MM.1S (cell line): ENCODE measurements at regions not wholly inside any gene's neighbourhood (a gene's known extent, or its start where the extent isn't known, plus 50 kb on each side); places are given as distances from the start of the nearest gene placed in this dataset.

Experiments used
- DNase-seq: peaks from one replicate; pipeline ENCODE4 v3.0.0-alpha.2; 2015
- H2AFZ ChIP-seq: fragments of 300-600 bp; sonication (generic); 2 replicates; pipeline ENCODE4 v1.6.0; 2016; ENCODE audit warnings: antibody characterized with exemption, low read length
- H3F3A ChIP-seq: fragments of 300-600 bp; sonication (generic); 2 replicates; pipeline ENCODE4 v1.6.1; 2016; ENCODE audit warnings: mild to moderate bottlenecking, antibody characterized with exemption, low read length, moderate library complexity, mixed read lengths; ENCODE audit not compliant: insufficient read depth
- H3K27ac ChIP-seq: fragments of 300-600 bp; sonication (generic); 2 replicates; pipeline ENCODE4 v1.5.1; 2016; ENCODE audit warnings: mild to moderate bottlenecking, low read length
- H3K27me3 ChIP-seq: fragments of 300-600 bp; sonication (generic); replicated peaks from 2 replicates; pipeline ENCODE4 v1.6.0; 2016; ENCODE audit warnings: low read length; ENCODE audit not compliant: insufficient read depth
- H3K36me3 ChIP-seq: fragments of 300-600 bp; sonication (generic); replicated peaks from 2 replicates; pipeline ENCODE4 v1.6.1; 2016; ENCODE audit warnings: mild to moderate bottlenecking, low read length, mixed read lengths; ENCODE audit not compliant: insufficient read depth
- H3K4me1 ChIP-seq: fragments of 300-600 bp; sonication (generic); 2 replicates; pipeline ENCODE4 v1.6.1; 2016; ENCODE audit warnings: low read length, mixed read lengths
- H3K4me2 ChIP-seq: fragments of 300-600 bp; sonication (generic); 2 replicates; pipeline ENCODE4 v1.6.0; 2016; ENCODE audit warnings: low read depth, low read length
- H3K4me3 ChIP-seq: fragments of 300-600 bp; sonication (generic); 2 replicates; pipeline ENCODE4 v1.5.1; 2016; ENCODE audit warnings: low read length, mixed read lengths
- H3K79me2 ChIP-seq: fragments of 300-600 bp; sonication (generic); 2 replicates; pipeline ENCODE4 v1.6.1; 2016; ENCODE audit warnings: mixed run types, low read length, mixed read lengths
- H3K9ac ChIP-seq: fragments of 300-600 bp; sonication (generic); 2 replicates; pipeline ENCODE4 v1.6.1; 2016; ENCODE audit warnings: low read length, mixed read lengths
- H3K9me2 ChIP-seq: fragments of 300-600 bp; sonication (generic); replicated peaks from 2 replicates; pipeline ENCODE4 v1.6.1; 2016; ENCODE audit warnings: mild to moderate bottlenecking, low read length, mixed read lengths; ENCODE audit not compliant: insufficient read depth
- H3K9me3 ChIP-seq: fragments of 300-600 bp; sonication (generic); replicated peaks from 2 replicates; pipeline ENCODE4 v1.6.1; 2016; ENCODE audit warnings: mild to moderate bottlenecking, low read length, mixed read lengths; ENCODE audit not compliant: insufficient read depth
- H4K20me1 ChIP-seq: fragments of 300-600 bp; sonication (generic); 2 replicates; pipeline ENCODE4 v1.6.1; 2016; ENCODE audit warnings: mild to moderate bottlenecking, low read length, moderate library complexity, mixed read lengths; ENCODE audit not compliant: insufficient read depth
- CTCF ChIP-seq: fragments of 300-600 bp; sonication (generic); IDR thresholded peaks from 2 replicates; pipeline ENCODE4 v1.5.1; 2016; ENCODE audit warnings: antibody characterized with exemption, low read length, mixed read lengths
- EZH2 ChIP-seq: fragments of 300-600 bp; sonication (generic); optimal IDR thresholded peaks from 2 replicates; pipeline ENCODE3; 2017; ENCODE audit warnings: low read depth, mild to moderate bottlenecking, antibody characterized with exemption, low read length, mixed read lengths
- EZH2phosphoT487 ChIP-seq: fragments of 300-600 bp; sonication (generic); IDR thresholded peaks from 2 replicates; pipeline ENCODE4 v1.6.1; 2018; ENCODE audit warnings: antibody characterized with exemption, low read length

GRCh38 chr2:85951351-85952067 is 62.7 kb upstream of the ST3GAL5 start:
- no peaks in the 10 kb centered on the region for H3K79me2 ChIP-seq
- TF ChIP-seq EZH2 (no peak), CTCF (no peak), EZH2phosphoT487 (no peak)
- H3K4me2 ChIP-seq = no peak overlapping the region
- H2AFZ ChIP-seq = no peak overlapping the region
- H3F3A ChIP-seq = no peaks in the 10 kb centered on the region
- no peak overlapping the region for H3K27ac ChIP-seq
- no peak overlapping the region for H3K4me3 ChIP-seq
- no peaks in the 10 kb centered on the region for H3K9me2 ChIP-seq
- H4K20me1 ChIP-seq = no peaks in the 10 kb centered on the region
- DNase-seq = no peak
- no peaks in the 10 kb centered on the region for H3K9me3 ChIP-seq
- H3K27me3 ChIP-seq = no peaks in the 10 kb centered on the region
- H3K4me1 ChIP-seq = peaks cover 11% of the 10 kb centered on the region
- H3K9ac ChIP-seq = no peak overlapping the region
- no peaks in the 10 kb centered on the region for H3K36me3 ChIP-seq

GRCh38 chr2:85950743-85951142 is 62.0 kb upstream of the ST3GAL5 start:
- Histone ChIP-seq H2AFZ (no peak overlapping the region), H3K4me1 (peaks cover 11% of the 10 kb centered on the region), H3F3A (no peaks in the 10 kb centered on the region), H4K20me1 (no peaks in the 10 kb centered on the region), H3K79me2 (no peaks in the 10 kb centered on the region), H3K9me2 (no peaks in the 10 kb centered on the region), H3K27ac (no peak overlapping the region), H3K36me3 (no peaks in the 10 kb centered on the region), H3K4me2 (no peak overlapping the region), H3K9ac (no peak overlapping the region), H3K27me3 (no peaks in the 10 kb centered on the region), H3K4me3 (no peak overlapping the region), H3K9me3 (no peaks in the 10 kb centered on the region)
- TF ChIP-seq CTCF (no peak), EZH2phosphoT487 (no peak), EZH2 (no peak)
- DNase-seq = no peak

GRCh38 chr2:85949280-85949679 is 60.5 kb upstream of the ST3GAL5 start:
- no peak for TF ChIP-seq EZH2
- TF ChIP-seq EZH2phosphoT487 = no peak
- no peak for TF ChIP-seq CTCF
- Histone ChIP-seq H2AFZ (no peak overlapping the region), H3K79me2 (no peaks in the 10 kb centered on the region)

More at GRCh38 chr2:85949280-85949679, 60.5 kb upstream of the ST3GAL5 start:
- Histone ChIP-seq H3K4me2 (no peak overlapping the region), H4K20me1 (no peaks in the 10 kb centered on the region), H3K9me3 (no peaks in the 10 kb centered on the region), H3K4me1 (peaks cover 11% of the 10 kb centered on the region), H3F3A (no peaks in the 10 kb centered on the region), H3K27me3 (no peaks in the 10 kb centered on the region), H3K9me2 (no peaks in the 10 kb centered on the region), H3K4me3 (no peak overlapping the region), H3K9ac (no peak overlapping the region), H3K36me3 (no peaks in the 10 kb centered on the region), H3K27ac (no peak overlapping the region)
- DNase-seq = no peak
